ENCODE measurements at regions not wholly inside any gene's neighbourhood (a gene's known extent, or its start where the extent isn't known, plus 50 kb on each side); places are given as distances from the start of the nearest gene placed in this dataset.

DNA sequence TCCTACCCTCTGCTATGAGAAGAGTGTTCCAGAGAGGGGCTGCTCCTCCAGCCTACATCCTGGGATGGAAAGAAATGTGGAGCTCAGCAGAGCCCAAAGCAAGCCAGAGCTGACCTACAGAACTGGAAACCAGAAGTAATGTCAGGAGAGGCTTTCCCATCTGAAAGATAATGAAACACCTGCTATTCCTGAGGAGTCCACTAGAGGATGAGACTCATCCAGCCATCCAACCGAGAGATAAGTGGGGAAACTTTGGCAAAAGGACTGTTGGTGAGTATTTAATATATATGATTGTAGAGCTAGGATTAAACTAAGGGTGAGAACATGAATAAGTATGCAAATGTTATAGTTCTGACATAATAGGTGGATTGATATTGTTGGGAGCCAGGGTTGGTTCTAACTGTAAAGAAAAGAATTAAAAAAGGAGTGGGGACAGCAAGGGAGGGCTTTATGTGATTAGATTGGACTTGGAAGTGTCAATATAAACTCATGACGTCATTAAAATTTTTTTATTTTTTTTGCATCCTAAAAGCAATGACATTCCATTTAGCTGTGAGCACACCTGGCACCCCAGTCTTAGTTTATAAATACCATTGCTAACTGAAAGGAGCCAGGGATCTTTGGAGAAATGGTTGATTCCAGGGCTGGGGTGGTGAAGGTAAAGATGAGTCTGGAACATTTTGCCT, 312.8 kb upstream of the NFE2L3 start:
- H3K36me3 ChIP-seq (ENCODE audit: control insufficient read depth in 2 of 3, insufficient read depth in 3 of 3, low read length in 3 of 3) = no peaks in the 10 kb centered on the region
- TF ChIP-seq CTCF (IDR thresholded peaks at IDR 0.05; ENCODE audit: borderline replicate concordance, extremely low read depth, insufficient read depth) = no peak
- no peaks in the 10 kb centered on the region for H3K27me3 ChIP-seq (ENCODE audit: control insufficient read depth, insufficient read depth, low read length)
- H3K27ac ChIP-seq (ENCODE audit: low read depth in 2 of 2, low read length in 2 of 2) = no peak overlapping the region
- no peak overlapping the region for H3K9ac ChIP-seq (ENCODE audit: low read length in 3 of 3)
- H3K9me3 ChIP-seq (ENCODE audit: control insufficient read depth in 2 of 3, insufficient read depth in 1 of 3, low read length in 3 of 3) = no peaks in the 10 kb centered on the region
- H3K4me1 ChIP-seq (ENCODE audit: control insufficient read depth in 2 of 3, insufficient read depth in 2 of 3, low read depth in 1 of 3, low read length in 3 of 3) = no peaks in the 10 kb centered on the region
- no peak for FAIRE-seq
- intact Hi-C loops (cut with DNase I) = no loop called here
- H3K4me3 ChIP-seq (ENCODE audit: low read length in 3 of 3) = no peak overlapping the region
- DNase-seq = no peak

GRCh38 chr7:25840209-25840792, 311.7 kb upstream of the NFE2L3 start:
- no peak for TF ChIP-seq CTCF (IDR thresholded peaks at IDR 0.05; ENCODE audit: borderline replicate concordance, extremely low read depth, insufficient read depth)
- Histone ChIP-seq H3K4me3 (ENCODE audit: low read length in 3 of 3) (no peak overlapping the region), H3K36me3 (ENCODE audit: control insufficient read depth in 2 of 3, insufficient read depth in 3 of 3, low read length in 3 of 3) (no peaks in the 10 kb centered on the region), H3K4me1 (ENCODE audit: control insufficient read depth in 2 of 3, insufficient read depth in 2 of 3, low read depth in 1 of 3, low read length in 3 of 3) (no peaks in the 10 kb centered on the region), H3K27me3 (ENCODE audit: control insufficient read depth, insufficient read depth, low read length) (no peaks in the 10 kb centered on the region), H3K9ac (ENCODE audit: low read length in 3 of 3) (no peak overlapping the region), H3K9me3 (ENCODE audit: control insufficient read depth in 2 of 3, insufficient read depth in 1 of 3, low read length in 3 of 3) (no peaks in the 10 kb centered on the region), H3K27ac (ENCODE audit: low read depth in 2 of 2, low read length in 2 of 2) (no peak overlapping the region)
- intact Hi-C loops (cut with DNase I) = no loop called here
- no peak for DNase-seq
- no peak for FAIRE-seq

DNA sequence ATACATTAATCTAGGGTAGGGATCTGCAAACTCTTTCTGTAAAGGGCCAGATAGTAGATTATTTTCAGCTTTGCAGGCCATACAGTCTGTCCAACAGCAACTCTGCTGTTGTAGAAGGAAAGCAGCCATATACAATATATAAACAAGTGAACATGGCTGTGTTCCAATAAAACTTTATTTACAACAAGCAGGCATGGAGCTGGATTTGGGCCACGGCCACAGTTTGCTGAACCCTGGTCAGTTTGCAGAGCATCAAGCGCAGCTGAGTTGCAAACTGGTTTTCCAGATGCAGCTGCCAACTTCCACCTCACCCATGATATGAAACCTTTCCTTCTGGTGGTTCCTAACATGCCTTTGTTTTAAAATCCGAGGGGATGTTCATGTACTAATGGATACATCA, 310.4 kb upstream of the NFE2L3 start:
- DNase-seq (no peak), FAIRE-seq (no peak)
- intact Hi-C loops (cut with DNase I) = no loop called here
- no peaks in the 10 kb centered on the region for H3K36me3 ChIP-seq (ENCODE audit: control insufficient read depth in 2 of 3, insufficient read depth in 3 of 3, low read length in 3 of 3)
- H3K4me1 ChIP-seq (ENCODE audit: control insufficient read depth in 2 of 3, insufficient read depth in 2 of 3, low read depth in 1 of 3, low read length in 3 of 3) = peaks cover 0 to 3% (median 2%) of the 10 kb centered on the region in 3 donors
- TF ChIP-seq CTCF (IDR thresholded peaks at IDR 0.05; ENCODE audit: borderline replicate concordance, extremely low read depth, insufficient read depth) = no peak
- H3K9me3 ChIP-seq (ENCODE audit: control insufficient read depth in 2 of 3, insufficient read depth in 1 of 3, low read length in 3 of 3) = no peaks in the 10 kb centered on the region
- no peak overlapping the region for H3K27ac ChIP-seq (ENCODE audit: low read depth in 2 of 2, low read length in 2 of 2)
- no peak overlapping the region for H3K9ac ChIP-seq (ENCODE audit: low read length in 3 of 3)
- H3K27me3 ChIP-seq (ENCODE audit: control insufficient read depth, insufficient read depth, low read length) = no peaks in the 10 kb centered on the region
- no peak overlapping the region for H3K4me3 ChIP-seq (ENCODE audit: low read length in 3 of 3)

Data from kidney (tissue), 13 donors.